ENCODE measurements at regions not wholly inside any gene's neighbourhood (a gene's known extent, or its start where the extent isn't known, plus 50 kb on each side); places are given as distances from the start of the nearest gene placed in this dataset.

DNA sequence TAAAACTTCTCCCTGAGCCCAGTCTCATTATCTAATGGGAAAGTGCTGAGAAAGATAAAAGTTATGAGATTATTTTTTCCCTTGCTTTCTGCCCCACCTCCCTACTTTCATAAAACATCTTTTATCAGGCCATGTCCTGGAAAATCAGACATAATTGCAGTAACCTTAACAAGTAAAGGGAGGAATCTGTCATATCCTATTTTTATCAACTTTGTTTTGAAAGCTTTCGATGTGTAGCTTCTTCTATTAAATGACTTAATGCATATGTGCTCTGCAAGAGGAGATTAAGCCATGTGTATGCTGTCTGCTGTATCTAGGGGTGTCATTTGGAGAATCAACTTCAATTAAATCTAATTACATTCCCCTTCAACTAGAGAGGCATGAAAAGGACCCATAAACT is 408.9 kb downstream of the CBLN4 start:
- no peak overlapping the region for H3K27ac Mint-ChIP-seq (ENCODE audit: unreplicated experiment)
- TF ChIP-seq, protein P1, sequence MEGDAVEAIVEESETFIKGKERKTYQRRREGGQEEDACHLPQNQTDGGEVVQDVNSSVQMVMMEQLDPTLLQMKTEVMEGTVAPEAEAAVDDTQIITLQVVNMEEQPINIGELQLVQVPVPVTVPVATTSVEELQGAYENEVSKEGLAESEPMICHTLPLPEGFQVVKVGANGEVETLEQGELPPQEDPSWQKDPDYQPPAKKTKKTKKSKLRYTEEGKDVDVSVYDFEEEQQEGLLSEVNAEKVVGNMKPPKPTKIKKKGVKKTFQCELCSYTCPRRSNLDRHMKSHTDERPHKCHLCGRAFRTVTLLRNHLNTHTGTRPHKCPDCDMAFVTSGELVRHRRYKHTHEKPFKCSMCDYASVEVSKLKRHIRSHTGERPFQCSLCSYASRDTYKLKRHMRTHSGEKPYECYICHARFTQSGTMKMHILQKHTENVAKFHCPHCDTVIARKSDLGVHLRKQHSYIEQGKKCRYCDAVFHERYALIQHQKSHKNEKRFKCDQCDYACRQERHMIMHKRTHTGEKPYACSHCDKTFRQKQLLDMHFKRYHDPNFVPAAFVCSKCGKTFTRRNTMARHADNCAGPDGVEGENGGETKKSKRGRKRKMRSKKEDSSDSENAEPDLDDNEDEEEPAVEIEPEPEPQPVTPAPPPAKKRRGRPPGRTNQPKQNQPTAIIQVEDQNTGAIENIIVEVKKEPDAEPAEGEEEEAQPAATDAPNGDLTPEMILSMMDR (IDR thresholded peaks at IDR 0.05): no peak
- H3K4me1 Mint-ChIP-seq (ENCODE audit: low read depth): peaks cover 9% of the 10 kb centered on the region
- H3K4me3 Mint-ChIP-seq (ENCODE audit: unreplicated experiment): no peak overlapping the region
- DNase-seq (ENCODE audit: low spot score): no peak
- H3K36me3 Mint-ChIP-seq (ENCODE audit: low read depth): no peaks in the 10 kb centered on the region
- peaks cover 7% of the 10 kb centered on the region for H3K9me3 Mint-ChIP-seq (ENCODE audit: low read depth)
- H3K27me3 Mint-ChIP-seq (ENCODE audit: low read depth): no peaks in the 10 kb centered on the region

DNA sequence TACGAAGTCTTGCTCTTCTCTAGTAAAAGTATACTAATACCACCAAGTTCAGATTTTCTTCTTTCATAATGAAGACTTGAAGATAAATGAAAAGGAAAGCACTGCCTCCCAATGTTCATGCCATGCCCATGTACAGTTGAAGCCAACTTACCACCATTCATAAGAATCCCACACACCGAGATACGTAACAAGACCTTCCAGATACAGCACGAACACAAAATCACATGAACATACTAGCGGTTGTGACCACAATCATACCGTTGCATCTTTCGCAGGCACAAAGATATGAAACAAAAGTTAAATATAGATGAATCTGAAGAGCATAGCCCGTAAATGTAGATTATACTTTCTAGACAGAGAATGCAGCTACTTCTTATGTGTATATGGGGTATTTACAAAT is 412.5 kb downstream of the CBLN4 start:
- no peaks in the 10 kb centered on the region for H3K27me3 Mint-ChIP-seq (ENCODE audit: low read depth)
- H3K36me3 Mint-ChIP-seq (ENCODE audit: low read depth): no peaks in the 10 kb centered on the region
- H3K9me3 Mint-ChIP-seq (ENCODE audit: low read depth): peaks cover 4% of the 10 kb centered on the region
- TF ChIP-seq, protein P1 (IDR thresholded peaks at IDR 0.05): no peak
- no peak overlapping the region for H3K27ac Mint-ChIP-seq (ENCODE audit: unreplicated experiment)
- no peak overlapping the region for H3K4me3 Mint-ChIP-seq (ENCODE audit: unreplicated experiment)
- peaks cover 8% of the 10 kb centered on the region for H3K4me1 Mint-ChIP-seq (ENCODE audit: low read depth)
- no peak for DNase-seq (ENCODE audit: low spot score)

DNA sequence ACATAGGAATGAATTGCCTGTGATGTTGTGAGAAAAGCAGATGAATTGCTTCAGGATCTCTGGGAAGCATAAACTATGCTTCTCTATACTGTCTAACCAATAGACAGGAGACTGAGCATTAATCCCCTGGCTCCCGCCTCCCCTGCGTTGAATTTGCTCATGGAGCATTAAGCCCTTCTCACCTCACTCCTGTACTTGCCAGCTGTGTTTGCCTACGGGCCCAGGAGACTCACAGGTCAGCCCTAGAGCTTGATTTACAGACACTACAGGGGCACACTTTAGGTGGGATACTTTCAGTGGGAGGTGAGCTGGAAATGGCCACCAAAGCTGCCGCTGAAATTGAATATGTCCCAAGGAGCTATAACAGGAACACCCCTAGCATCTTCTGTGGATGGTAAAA is 418.7 kb downstream of the CBLN4 start:
- TF ChIP-seq, protein P1 (IDR thresholded peaks at IDR 0.05): no peak
- no peaks in the 10 kb centered on the region for H3K4me1 Mint-ChIP-seq (ENCODE audit: low read depth)
- H3K27me3 Mint-ChIP-seq (ENCODE audit: low read depth): no peaks in the 10 kb centered on the region
- no peak overlapping the region for H3K4me3 Mint-ChIP-seq (ENCODE audit: unreplicated experiment)
- H3K9me3 Mint-ChIP-seq (ENCODE audit: low read depth): peaks cover 4% of the 10 kb centered on the region
- DNase-seq (ENCODE audit: low spot score): no peak
- no peaks in the 10 kb centered on the region for H3K36me3 Mint-ChIP-seq (ENCODE audit: low read depth)
- no peak overlapping the region for H3K27ac Mint-ChIP-seq (ENCODE audit: unreplicated experiment)

DNA sequence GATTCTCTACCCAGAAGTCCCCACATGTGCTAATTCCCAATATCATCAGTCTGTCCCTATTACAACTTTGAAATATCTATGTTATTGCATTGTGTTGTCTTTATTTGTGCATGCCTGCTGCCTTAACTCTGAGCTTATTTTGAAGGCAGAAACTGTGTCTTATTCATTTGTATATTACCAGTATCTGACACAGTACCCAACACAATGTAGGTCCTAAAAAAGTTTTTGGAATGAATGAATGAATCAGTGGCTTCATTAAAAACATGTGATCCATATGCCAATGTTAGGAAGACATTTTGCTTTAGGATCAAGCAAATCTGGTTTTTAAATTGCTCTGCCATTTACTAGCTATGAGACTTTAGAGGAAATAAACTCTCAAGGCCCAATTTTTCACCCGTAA is 420.4 kb downstream of the CBLN4 start:
- H3K4me3 Mint-ChIP-seq (ENCODE audit: unreplicated experiment): no peak overlapping the region
- TF ChIP-seq, protein P1 (IDR thresholded peaks at IDR 0.05): no peak
- no peaks in the 10 kb centered on the region for H3K9me3 Mint-ChIP-seq (ENCODE audit: low read depth)
- no peak for DNase-seq (ENCODE audit: low spot score)
- no peaks in the 10 kb centered on the region for H3K4me1 Mint-ChIP-seq (ENCODE audit: low read depth)
- H3K27me3 Mint-ChIP-seq (ENCODE audit: low read depth): no peaks in the 10 kb centered on the region
- no peak overlapping the region for H3K27ac Mint-ChIP-seq (ENCODE audit: unreplicated experiment)
- no peaks in the 10 kb centered on the region for H3K36me3 Mint-ChIP-seq (ENCODE audit: low read depth)

DNA sequence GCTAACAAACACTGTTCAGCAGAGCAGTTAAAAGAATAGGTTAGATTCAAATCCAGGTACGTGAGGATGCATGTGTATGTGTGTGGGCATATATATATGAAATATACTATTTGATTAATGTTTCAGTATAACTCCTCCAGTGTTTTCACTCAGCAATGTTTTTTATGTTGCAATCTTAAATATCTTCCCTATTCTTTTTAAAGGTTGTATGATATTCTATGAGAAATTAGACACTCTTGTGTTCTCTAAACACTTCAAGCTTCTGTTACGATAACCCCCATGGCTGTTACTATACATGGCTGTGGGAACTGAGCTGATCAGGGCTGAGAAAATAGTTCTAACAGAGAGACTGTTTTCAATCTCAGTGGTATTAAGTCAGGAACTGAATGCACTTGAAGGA is 421.0 kb downstream of the CBLN4 start:
- H3K4me1 Mint-ChIP-seq (ENCODE audit: low read depth): no peaks in the 10 kb centered on the region
- DNase-seq (ENCODE audit: low spot score): no peak
- TF ChIP-seq, protein P1 (IDR thresholded peaks at IDR 0.05): no peak
- H3K9me3 Mint-ChIP-seq (ENCODE audit: low read depth): no peaks in the 10 kb centered on the region
- H3K4me3 Mint-ChIP-seq (ENCODE audit: unreplicated experiment): no peak overlapping the region
- H3K36me3 Mint-ChIP-seq (ENCODE audit: low read depth): no peaks in the 10 kb centered on the region
- no peaks in the 10 kb centered on the region for H3K27me3 Mint-ChIP-seq (ENCODE audit: low read depth)
- H3K27ac Mint-ChIP-seq (ENCODE audit: unreplicated experiment): no peak overlapping the region

Data from chondrocyte (in vitro differentiated cells).